Mesendoderm (in vitro differentiated cells): ENCODE measurements at regions not wholly inside any gene's neighbourhood (a gene's known extent, or its start where the extent isn't known, plus 50 kb on each side); places are given as distances from the start of the nearest gene placed in this dataset.

Experiments used
- DNase-seq: peaks from one replicate; pipeline ENCODE4 v3.0.0; 2013
- H2AK5ac ChIP-seq: 2 replicates; pipeline ENCODE4 v1.6.1; 2013; ENCODE audit warnings: low read length, inconsistent platforms
- H2BK120ac ChIP-seq: 2 replicates; pipeline ENCODE4 v1.6.1; 2013; ENCODE audit warnings: low read depth, mild to moderate bottlenecking, low read length, moderate library complexity, mixed read lengths
- H2BK15ac ChIP-seq: replicated peaks from 2 replicates; pipeline ENCODE4 v1.6.1; 2013; ENCODE audit warnings: low read depth, mild to moderate bottlenecking, moderate library complexity
- H2BK5ac ChIP-seq: 2 replicates; pipeline ENCODE4 v1.6.1; 2013; ENCODE audit warnings: low read length, inconsistent platforms
- H3K18ac ChIP-seq: 2 replicates; pipeline ENCODE4 v1.6.1; 2013; ENCODE audit warnings: mild to moderate bottlenecking, low read length, mixed read lengths
- H3K23ac ChIP-seq: one replicate; pipeline ENCODE4 v1.6.1; 2013; ENCODE audit warnings: low read length
- H3K27ac ChIP-seq: 2 replicates; pipeline ENCODE4 v1.5.1; 2013; ENCODE audit warnings: low read depth, mild to moderate bottlenecking, inconsistent platforms, low read length, moderate library complexity
- H3K27me3 ChIP-seq: 2 replicates; pipeline ENCODE4 v1.6.1; 2013; ENCODE audit warnings: low read length, control low read depth, mild to moderate bottlenecking, inconsistent platforms; ENCODE audit not compliant: insufficient read depth, poor library complexity
- H3K36me3 ChIP-seq: 2 replicates; pipeline ENCODE4 v1.6.1; 2013; ENCODE audit warnings: low read length, inconsistent platforms; ENCODE audit not compliant: control insufficient read depth, insufficient read depth
- H3K4ac ChIP-seq: one replicate; pipeline ENCODE4 v1.6.1; 2013; ENCODE audit warnings: low read depth, mild to moderate bottlenecking, low read length, moderate library complexity
- H3K4me1 ChIP-seq: 2 replicates; pipeline ENCODE4 v1.6.1; 2013; ENCODE audit warnings: low read depth, low read length, inconsistent platforms; ENCODE audit not compliant: control insufficient read depth
- H3K4me2 ChIP-seq: 2 replicates; pipeline ENCODE4 v1.6.1; 2013; ENCODE audit warnings: low read length
- H3K4me3 ChIP-seq: 2 replicates; pipeline ENCODE4 v1.5.1; 2013; ENCODE audit warnings: mild to moderate bottlenecking, low read length
- H3K56ac ChIP-seq: one replicate; pipeline ENCODE4 v1.6.1; 2013; ENCODE audit warnings: low read length
- H3K79me1 ChIP-seq: 2 replicates; pipeline ENCODE4 v1.6.1; 2013; ENCODE audit warnings: low read length, inconsistent platforms
- H3K79me2 ChIP-seq: 2 replicates; pipeline ENCODE4 v1.6.1; 2013; ENCODE audit warnings: mild to moderate bottlenecking, low read length; ENCODE audit not compliant: control insufficient read depth, insufficient read depth
- H3K9ac ChIP-seq: 2 replicates; pipeline ENCODE4 v1.6.1; 2013; ENCODE audit warnings: low read length, inconsistent platforms
- H4K5ac ChIP-seq: one replicate; pipeline ENCODE4 v1.6.1; 2013; ENCODE audit warnings: low read length
- H4K8ac ChIP-seq: one replicate; pipeline ENCODE4 v1.6.1; 2013; ENCODE audit warnings: low read depth, mild to moderate bottlenecking, control low read depth, low read length, moderate library complexity
- WGBS: extraction: QIAGEN DNeasy Blood & Tissue Kit; methylation state at CpG from one replicate; pipeline ENCODE4 v1.1.7; 2013; ENCODE audit warnings: low lambda C conversion rate, missing lambda C conversion rate; ENCODE audit not compliant: insufficient coverage; ENCODE audit errors: extremely low coverage; 5-methylcytosine and 5-hydroxymethylcytosine counted together

DNA sequence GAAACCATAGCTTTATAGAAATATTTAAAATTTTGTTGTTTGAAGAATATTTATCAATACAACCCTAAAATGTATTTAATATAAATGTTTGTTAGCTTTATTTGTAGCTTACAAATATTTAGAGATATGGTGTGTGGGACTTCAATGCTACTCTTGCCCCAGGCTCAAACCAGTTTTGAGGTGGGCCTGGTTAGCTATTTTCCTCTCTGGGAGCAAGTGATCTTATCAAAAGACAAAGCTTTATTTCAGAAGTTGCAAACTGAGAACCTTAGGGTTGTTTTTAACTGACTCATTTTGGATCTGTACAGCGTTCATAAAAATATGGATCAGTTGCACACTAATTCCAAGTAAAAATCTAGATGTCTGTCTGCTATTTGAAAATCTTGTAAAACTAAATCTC lies 563.6 kb upstream of the CDH2 start:
- Histone ChIP-seq H3K18ac (no peak overlapping the region), H3K9ac (no peak overlapping the region), H3K27ac (no peak overlapping the region), H3K36me3 (no peaks in the 10 kb centered on the region), H3K4me1 (no peaks in the 10 kb centered on the region), H4K5ac (no peak overlapping the region), H3K23ac (no peak overlapping the region), H2AK5ac (no peak overlapping the region), H3K4ac (no peak overlapping the region), H3K79me2 (no peaks in the 10 kb centered on the region), H3K79me1 (no peaks in the 10 kb centered on the region), H2BK15ac (no peak overlapping the region), H4K8ac (no peak overlapping the region), H2BK120ac (no peak overlapping the region), H3K56ac (no peak overlapping the region), H2BK5ac (no peak overlapping the region), H3K27me3 (no peaks in the 10 kb centered on the region), H3K4me2 (no peak overlapping the region), H3K4me3 (no peak overlapping the region)
- DNase-seq, result no peak
- WGBS, result no CpG with 5 or more reads among the region's 1 CpG

DNA sequence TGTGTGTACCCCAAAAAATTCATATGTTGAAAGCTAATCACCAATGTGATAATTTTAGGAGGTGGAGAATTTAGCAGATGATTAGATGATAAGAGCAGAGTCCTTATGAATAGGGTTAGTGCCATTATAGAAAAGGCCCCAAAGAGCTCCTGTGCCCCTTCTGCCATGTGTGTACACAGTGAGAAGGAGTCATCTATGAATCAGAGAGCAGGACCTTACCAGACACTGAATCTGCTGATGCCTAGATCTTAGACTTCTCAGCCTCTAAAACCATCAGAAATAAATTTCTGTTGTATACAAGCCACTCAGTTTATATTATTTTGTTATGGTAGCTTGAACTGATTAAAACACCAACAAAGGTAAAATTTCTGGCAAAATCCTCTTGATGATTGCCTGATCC lies 560.0 kb upstream of the CDH2 start:
- Histone ChIP-seq H2BK5ac (no peak overlapping the region), H4K5ac (no peak overlapping the region), H3K9ac (no peak overlapping the region), H3K79me2 (no peaks in the 10 kb centered on the region), H3K4me3 (no peak overlapping the region), H3K23ac (no peak overlapping the region), H3K36me3 (no peaks in the 10 kb centered on the region), H3K56ac (no peak overlapping the region), H3K79me1 (no peaks in the 10 kb centered on the region), H2AK5ac (no peak overlapping the region), H3K4me1 (no peaks in the 10 kb centered on the region), H3K27ac (no peak overlapping the region), H3K18ac (no peak overlapping the region), H2BK120ac (no peak overlapping the region), H2BK15ac (no peak overlapping the region), H3K4me2 (no peak overlapping the region), H3K27me3 (no peaks in the 10 kb centered on the region), H3K4ac (no peak overlapping the region), H4K8ac (no peak overlapping the region)
- DNase-seq, result no peak

DNA sequence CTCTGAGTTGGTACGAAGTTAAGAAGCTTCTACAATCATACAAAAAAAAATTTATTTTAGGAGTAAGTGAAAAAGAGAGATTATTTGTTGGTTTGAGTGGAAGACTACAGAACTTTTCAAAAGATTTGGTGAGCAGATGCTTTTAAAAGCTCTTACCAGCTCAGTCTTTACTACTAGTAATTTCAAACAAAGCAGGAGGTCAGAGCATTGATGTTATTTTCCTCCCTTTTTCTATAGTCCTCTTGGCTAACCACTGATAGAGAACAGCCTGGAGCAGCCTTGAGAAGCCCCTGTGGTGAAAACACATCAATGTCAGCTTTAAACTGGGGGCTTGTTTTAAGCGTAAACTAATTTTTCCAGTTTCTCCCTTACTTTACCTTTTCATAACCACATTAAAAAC lies 559.3 kb upstream of the CDH2 start:
- H3K23ac ChIP-seq, result no peak overlapping the region
- H2BK5ac ChIP-seq, result no peak overlapping the region
- H3K4me1 ChIP-seq, result no peaks in the 10 kb centered on the region
- H3K9ac ChIP-seq, result no peak overlapping the region
- H3K56ac ChIP-seq, result no peak overlapping the region
- H3K4ac ChIP-seq, result no peak overlapping the region
- no peak overlapping the region for H2BK15ac ChIP-seq
- H3K79me1 ChIP-seq, result no peaks in the 10 kb centered on the region
- WGBS, result no CpG with 5 or more reads among the region's 2 CpGs
- no peak overlapping the region for H3K4me2 ChIP-seq
- no peak overlapping the region for H3K4me3 ChIP-seq
- no peak overlapping the region for H2BK120ac ChIP-seq
- no peak overlapping the region for H3K27ac ChIP-seq
- no peak overlapping the region for H4K8ac ChIP-seq
- H4K5ac ChIP-seq, result no peak overlapping the region
- no peaks in the 10 kb centered on the region for H3K36me3 ChIP-seq
- no peak overlapping the region for H2AK5ac ChIP-seq
- DNase-seq, result peak; percentile 32
- H3K27me3 ChIP-seq, result no peaks in the 10 kb centered on the region
- no peaks in the 10 kb centered on the region for H3K79me2 ChIP-seq
- H3K18ac ChIP-seq, result no peak overlapping the region

DNA sequence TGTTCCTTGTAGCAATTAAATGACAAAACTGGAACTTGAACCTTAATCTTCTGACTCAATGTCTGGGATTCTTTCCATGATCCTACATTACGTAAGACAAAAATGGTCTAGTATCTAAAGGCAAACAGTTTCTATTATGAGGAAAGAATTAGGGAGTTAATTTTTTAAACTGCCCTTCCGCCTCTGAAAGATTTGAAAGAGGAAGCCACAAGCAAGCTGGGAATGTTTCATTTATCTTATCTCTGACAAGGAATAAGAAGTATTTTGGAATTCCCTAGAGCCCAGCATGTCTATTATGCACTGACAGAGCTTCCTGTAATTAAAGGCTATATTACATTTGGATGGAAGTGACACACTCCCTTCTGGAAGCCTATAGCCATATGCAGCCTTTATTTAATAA lies 558.8 kb upstream of the CDH2 start:
- Histone ChIP-seq H4K5ac (no peak overlapping the region), H3K56ac (no peak overlapping the region), H2BK120ac (no peak overlapping the region), H3K18ac (no peak overlapping the region), H3K4ac (no peak overlapping the region), H3K4me2 (no peak overlapping the region), H3K27me3 (no peaks in the 10 kb centered on the region), H3K4me1 (no peaks in the 10 kb centered on the region), H3K9ac (no peak overlapping the region), H2AK5ac (no peak overlapping the region), H3K36me3 (no peaks in the 10 kb centered on the region), H3K23ac (no peak overlapping the region), H3K79me1 (no peaks in the 10 kb centered on the region), H4K8ac (no peak overlapping the region), H2BK15ac (no peak overlapping the region), H3K27ac (no peak overlapping the region), H2BK5ac (no peak overlapping the region), H3K4me3 (no peak overlapping the region), H3K79me2 (no peaks in the 10 kb centered on the region)
- no CpG with 5 or more reads among the region's 2 CpGs for WGBS
- peak; percentile 46 for DNase-seq

DNA sequence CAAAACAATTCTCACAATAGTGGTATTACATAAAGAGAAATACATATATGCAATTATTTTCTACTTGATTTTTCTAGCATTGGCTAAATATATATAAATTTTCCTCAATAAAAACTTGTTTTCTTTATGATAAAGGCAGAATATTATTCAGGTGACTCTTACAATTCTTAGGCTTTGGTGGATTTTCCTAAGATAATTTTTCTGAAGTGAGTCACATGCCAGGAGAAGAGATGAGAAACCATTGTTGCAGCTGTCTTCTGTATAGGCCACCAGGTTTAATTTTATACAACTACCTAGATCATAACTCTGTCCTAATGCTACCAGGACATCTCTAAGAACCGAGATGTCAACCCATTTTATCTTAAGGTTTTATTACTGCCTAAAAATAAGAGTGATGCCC lies 552.4 kb upstream of the CDH2 start:
- Histone ChIP-seq H3K56ac (no peak overlapping the region), H3K18ac (no peak overlapping the region), H3K23ac (no peak overlapping the region), H3K4me1 (no peaks in the 10 kb centered on the region), H3K4ac (no peak overlapping the region), H3K4me2 (no peak overlapping the region), H3K4me3 (no peak overlapping the region), H4K8ac (no peak overlapping the region), H2BK5ac (no peak overlapping the region), H2BK15ac (no peak overlapping the region), H3K27ac (no peak overlapping the region), H2AK5ac (no peak overlapping the region), H3K9ac (no peak overlapping the region), H3K79me1 (no peaks in the 10 kb centered on the region), H2BK120ac (no peak overlapping the region), H3K79me2 (no peaks in the 10 kb centered on the region), H4K5ac (no peak overlapping the region), H3K27me3 (no peaks in the 10 kb centered on the region), H3K36me3 (no peaks in the 10 kb centered on the region)
- no CpG with 5 or more reads among the region's 1 CpG for WGBS
- DNase-seq, result no peak

DNA sequence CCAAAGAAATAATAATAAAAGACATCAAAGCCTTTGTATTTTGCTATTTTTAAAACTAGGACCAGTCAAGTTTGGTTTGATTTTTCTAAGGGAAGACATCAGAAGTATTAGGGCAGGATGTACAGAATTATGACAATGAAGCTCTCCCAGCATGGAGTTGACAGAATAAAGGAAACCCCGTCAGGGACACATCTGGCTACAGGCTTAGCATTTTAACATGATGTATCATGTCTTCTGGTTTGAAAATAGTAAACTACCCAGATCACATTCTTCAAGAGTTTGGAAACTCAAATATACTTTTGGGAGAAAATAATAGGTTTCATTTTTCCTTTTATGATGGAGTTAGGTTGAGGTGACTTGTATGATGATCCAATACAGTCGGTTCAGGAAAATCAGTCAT lies 552.0 kb upstream of the CDH2 start:
- Histone ChIP-seq H3K9ac (no peak overlapping the region), H3K79me2 (no peaks in the 10 kb centered on the region), H2AK5ac (no peak overlapping the region), H2BK5ac (no peak overlapping the region), H3K79me1 (no peaks in the 10 kb centered on the region), H3K36me3 (no peaks in the 10 kb centered on the region), H2BK120ac (no peak overlapping the region), H3K4ac (no peak overlapping the region), H3K23ac (no peak overlapping the region), H2BK15ac (no peak overlapping the region), H3K4me1 (no peaks in the 10 kb centered on the region), H4K8ac (no peak overlapping the region), H3K18ac (no peak overlapping the region), H3K56ac (no peak overlapping the region), H3K27me3 (no peaks in the 10 kb centered on the region), H3K27ac (no peak overlapping the region), H3K4me3 (no peak overlapping the region), H4K5ac (no peak overlapping the region), H3K4me2 (no peak overlapping the region)
- no CpG with 5 or more reads among the region's 2 CpGs for WGBS
- no peak for DNase-seq
